Renal cortical epithelial cell (primary cell): ENCODE measurements at regions not wholly inside any gene's neighbourhood (a gene's known extent, or its start where the extent isn't known, plus 50 kb on each side); places are given as distances from the start of the nearest gene placed in this dataset.
A peak's percentile ranks its signal among the peaks of the same experiment; 100 is the strongest.

Experiments used
- DNase-seq: peaks from one replicate; pipeline ENCODE4 v3.0.0-alpha.2; 2011; ENCODE audit warnings: low read depth

DNA sequence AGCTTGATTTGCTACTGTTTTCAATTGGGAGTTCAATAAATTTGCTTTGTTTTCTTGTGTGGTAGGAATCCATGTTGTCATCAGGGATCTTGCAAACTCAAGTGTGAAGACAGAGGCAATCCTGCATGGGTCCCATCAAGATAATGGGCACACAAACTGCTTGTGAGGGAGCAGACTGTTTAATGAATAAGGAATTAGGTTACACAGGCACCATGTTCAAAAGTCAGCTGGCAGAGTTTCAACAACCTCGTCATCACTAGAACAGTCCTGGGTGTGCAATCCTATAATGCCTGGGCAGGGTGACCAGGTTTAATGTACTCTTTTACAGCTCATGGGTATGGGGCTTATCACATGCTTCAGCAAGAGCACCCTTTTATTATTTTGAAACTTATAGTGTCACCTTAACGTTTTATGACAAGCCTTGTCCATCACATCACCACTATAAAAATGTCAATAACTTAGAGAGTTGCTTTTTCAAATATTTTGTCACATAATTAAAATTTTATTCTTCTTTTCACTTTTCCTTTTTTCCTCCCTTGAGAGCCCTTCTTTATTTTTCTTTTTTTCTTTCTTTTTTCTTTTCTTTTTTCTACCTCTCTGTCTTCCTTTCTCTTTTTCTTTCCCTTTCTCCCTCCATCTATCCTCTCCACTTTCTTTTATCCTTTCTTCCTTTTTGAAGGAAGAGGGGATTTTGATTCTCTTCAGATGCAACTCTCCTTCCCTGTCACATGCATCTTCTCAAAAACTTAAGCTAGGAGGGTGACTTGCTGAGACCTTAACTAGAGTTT, 252.2 kb upstream of the ATP2B1 start:
- DNase-seq: peak; percentile 40

DNA sequence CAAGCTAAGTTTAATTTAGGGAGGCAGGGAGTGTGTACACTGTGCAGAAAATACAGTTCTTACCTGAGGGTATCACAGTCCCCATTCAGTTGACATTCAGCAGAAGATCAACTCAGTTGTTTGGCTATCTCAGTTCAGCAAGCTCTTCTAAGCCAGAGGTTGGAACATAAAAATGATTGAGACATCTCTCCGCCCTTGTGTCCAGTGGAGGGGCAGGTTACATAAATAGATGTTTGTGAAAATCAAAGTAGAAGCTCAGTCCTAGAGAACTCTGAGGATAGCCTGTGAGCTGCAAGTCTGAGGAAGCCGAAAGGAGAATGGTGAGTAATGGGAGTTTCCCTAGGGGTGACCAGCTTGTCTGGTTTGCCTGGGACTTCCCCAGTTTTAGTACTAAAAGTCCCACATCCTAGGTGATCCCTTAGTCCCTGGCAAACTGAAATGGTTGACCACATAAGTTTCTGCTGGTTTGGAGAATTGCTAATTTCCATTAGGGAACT, 251.4 kb upstream of the ATP2B1 start:
- peak; percentile 86 for DNase-seq

DNA sequence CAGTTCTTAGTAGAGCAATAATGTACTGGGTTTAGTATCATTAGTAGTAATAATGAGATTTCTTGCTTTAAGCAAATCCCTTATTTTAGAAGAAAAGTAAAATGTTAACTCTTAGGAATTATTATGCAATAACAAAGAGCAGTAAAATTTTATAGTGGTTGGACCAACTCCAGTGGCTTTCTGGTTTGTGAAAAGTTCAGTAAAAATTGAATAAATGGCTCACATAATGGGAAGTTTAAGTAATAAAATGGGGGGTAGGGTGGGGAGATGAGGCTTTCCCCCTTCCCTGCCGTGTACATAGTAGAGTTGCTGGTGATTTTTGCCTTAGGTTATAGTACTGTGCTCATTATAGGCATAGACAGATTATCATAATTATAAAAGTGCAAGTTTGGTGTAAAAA, 250.5 kb upstream of the ATP2B1 start:
- peak; percentile 40 for DNase-seq

DNA sequence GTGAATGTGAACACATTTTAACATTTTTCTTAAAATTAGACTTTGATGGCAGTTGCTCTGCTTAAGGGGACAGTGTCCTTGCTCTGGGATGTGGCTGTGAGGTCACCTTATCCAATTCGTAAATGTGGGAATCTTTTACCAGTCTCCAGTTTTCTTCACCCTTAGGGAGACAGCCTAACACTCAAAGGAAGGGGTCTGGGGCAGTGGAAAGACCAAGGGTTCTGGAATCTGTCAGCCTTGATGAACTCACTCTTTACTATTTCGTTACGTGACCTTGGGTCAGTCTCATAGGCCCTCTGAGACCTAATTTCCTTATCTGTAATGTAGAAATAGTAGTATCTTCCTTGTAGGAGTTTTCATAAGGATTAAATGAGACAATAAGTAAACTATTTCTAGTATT, 245.6 kb upstream of the ATP2B1 start:
- DNase-seq: no peak

DNA sequence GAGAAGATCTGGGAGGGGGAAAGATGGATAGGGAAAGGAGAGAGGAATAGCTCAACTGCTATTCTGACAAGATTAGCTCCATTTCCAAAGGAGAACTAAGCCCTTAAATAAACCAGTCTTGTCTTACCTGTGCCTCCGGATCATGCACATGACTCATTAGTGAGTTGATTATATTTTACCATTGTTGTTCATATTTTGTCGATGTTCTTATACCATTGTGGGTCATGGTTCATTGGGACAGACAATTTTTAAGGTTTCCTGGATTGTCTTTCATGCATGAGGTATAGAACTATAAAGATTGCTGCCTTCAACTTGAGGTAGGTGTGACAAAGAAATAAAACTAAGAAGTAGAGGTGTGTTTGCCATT, 243.0 kb upstream of the ATP2B1 start:
- no peak for DNase-seq

DNA sequence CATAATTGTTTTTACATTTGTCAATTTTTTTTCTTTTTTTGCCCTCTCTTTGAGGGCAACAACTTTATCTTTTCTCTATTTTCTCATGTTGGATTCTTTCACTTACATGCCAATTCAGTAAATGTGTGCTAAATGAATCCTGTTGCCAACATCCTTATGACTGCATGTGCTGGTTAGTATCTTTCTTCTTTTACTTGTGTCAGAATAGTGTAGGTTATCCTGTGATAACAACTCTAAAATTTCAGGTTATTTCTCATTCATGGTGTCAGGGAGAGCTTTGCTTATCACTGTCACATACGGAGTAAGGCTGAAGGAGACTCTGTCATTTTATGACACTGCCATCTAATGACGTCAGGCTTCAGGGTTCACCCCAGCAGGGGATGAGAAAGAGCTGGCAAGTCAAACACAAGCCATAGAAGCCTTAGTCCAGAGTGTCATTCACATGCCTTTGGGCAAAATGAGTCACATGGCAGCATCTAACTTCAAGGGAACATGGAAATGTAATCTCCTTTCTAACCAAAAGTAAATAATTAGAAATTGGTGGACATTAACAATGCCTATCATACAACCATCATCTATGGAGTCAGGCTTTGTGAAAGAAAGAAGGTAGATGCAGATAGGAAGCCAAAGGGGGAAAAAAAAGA, 242.5 kb upstream of the ATP2B1 start:
- DNase-seq: peak; percentile 82

DNA sequence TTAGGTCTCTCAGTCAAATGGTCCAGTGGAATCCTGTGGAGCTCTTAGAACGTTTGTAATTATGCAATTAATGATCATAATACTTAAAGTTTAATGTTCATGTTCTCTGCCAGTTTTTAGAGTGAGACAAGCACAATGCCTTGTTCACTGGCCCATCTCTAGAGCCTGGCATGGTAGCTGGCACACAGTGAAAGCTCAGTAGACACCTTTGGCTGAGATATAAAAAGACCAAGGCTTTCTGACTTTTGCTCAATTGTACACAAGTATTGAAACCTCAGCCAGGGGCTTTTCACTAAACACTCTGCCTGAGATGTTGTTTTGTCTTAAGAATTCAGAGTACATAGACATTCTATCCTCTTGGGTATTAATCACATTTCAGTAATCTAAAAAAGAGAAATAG, 241.8 kb upstream of the ATP2B1 start:
- DNase-seq: no peak

DNA sequence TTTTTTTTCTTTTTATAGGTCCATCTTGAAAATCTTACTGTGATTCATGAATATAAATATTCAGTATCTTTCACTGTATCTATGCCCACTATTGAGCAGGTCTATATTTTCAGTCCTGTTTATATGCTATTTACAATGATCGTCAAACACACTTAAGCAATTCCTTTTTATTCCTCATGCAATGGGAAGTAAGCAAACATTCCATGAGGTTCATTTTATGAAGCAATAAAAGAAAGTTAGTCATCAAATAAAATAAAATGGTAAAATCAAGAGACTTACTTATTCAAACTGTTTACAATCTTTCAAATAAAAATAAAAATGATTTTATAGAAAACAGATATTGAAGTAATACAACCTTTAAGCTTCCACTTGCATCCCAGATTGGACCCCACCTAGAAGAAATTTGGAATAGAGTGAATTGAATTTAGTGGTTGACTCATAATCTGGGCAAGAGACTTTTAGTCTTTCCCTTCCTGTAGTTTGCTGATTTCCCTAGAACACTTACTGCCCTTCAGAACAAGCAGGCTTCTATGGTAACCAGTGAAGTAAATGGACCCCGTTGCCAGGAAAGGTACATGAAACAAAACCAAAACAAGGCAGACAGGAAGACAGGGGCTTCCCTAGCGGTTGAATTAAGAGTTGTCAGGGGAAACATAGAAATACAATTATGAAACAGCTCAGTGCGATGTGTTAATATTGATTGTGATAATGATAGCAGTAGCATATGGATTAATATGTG, 241.0 kb upstream of the ATP2B1 start:
- peak; percentile 90 for DNase-seq

DNA sequence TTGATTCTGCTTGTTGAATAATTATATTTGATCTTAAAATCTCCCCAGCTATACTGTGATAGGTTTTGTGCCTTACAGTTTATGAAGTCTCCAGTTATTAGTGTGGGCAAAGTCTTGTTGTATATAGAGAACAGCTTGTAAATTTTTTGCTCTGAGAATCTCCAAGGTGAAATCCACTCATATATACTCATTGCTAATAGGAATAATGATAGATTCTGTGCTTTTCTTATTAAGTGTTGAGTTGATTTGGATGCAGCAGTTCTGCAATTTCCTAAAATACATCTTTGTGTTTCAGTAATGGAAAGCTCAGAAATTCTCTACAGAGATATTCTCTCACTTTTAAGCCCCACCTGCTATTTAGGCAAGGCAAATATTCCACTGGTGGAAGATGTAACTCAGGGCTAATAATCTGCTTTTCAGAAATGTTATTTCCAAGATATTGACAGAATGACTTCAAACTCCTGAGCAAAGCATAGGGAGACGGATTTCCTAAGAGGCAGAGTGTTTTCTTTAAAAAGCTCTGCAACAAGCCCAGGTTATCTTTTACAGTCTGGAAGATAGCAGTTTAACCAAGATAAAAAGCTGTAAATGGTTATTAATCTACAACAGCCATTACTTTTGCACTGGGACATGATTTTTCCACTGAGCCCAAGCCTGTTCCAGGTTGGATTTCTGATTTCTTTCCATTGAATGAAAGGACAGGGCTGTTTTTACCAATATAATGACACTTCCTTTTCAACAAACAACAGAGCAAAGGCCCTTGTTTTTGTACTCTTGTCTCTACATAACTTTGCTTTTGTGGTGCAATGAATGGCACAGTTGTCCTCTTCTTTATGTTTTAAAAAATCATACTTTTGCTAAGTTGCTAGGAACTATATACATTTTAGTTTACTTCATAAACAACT, 239.9 kb upstream of the ATP2B1 start:
- no peak for DNase-seq

DNA sequence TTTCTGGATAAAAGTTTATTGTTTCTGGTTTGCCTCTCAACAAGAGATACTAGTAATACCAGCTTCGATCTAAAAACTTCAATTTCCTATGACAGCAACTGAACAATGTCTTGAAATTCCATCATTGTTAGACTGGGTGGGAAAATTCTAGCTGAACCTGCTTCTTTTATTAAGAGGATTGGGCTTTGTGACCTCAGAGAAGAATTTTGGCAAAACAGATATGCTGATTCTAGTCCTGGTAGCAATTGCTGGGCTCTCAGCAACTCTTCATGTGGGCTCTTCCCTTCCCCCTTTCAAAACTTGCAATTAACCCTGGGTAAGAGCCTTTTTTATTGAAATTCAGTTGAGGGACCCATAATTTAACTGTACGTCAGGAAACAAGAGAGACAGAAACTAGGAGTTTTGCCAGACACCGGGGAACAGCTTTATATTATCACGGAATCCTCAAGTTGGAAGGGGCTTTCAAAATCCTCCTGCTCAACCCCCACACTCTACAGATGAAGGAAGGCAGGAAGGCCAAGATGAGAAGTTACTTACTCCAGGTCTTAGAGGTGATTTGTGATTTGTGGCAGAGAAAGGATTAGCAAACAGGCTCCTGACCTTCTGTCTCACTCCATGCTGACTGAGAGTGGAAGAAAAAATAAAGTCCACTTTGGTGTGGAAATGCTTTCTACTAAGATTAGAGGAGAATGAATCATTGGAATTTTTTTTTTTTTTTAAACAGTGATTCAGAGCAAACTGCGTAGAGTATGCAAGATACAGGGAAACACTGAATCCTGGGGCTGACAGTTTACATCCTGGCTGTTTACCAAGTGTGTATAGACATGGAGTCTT, 239.0 kb upstream of the ATP2B1 start:
- peak; percentile 96 for DNase-seq

DNA sequence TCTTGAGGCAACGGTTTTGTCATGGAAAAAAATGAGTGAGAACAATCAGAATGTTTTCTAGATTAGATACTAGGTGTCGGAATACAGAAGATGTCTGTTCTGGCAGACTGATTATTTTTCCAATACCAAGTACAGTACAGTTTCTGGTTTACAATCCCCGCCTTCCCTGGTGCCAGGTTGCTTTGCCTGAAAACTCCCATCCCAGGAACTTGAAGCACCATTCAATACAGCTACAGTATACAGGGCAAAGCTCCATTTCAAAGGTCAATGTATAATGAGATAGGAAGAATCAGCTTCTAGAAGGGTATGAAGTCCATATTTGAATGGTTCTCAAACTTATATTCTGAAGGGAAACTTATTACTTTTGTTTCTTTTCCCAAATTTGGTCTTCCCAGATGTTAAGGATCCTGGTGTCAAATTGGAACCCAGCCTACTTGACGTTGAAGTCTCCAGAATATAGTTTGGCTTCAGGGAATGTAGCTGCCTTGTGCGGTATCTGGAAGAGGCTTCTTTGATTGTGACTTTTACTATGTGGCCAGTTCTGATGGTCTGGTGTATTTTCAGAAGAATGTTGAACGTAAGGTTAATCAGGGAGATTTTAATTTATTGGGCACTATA, 238.0 kb upstream of the ATP2B1 start:
- DNase-seq: no peak

DNA sequence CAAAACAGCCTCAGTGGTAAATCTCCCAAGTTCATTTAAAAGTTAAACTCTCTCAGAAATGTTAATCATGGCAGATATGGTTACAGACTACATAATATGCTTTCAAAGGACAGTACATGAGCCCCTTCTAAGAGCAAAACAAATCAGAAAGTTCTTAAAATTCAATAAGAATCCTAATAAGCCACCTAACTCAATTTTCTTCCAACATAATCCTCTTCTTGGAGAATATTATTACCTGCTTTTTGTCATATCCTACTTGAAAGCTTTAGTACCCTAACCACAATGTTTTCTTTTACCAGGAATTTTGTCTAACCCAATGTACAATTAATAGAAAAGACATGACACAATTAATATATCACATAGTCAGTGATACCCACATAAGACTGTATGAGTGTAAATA, 236.5 kb upstream of the ATP2B1 start:
- no peak for DNase-seq

DNA sequence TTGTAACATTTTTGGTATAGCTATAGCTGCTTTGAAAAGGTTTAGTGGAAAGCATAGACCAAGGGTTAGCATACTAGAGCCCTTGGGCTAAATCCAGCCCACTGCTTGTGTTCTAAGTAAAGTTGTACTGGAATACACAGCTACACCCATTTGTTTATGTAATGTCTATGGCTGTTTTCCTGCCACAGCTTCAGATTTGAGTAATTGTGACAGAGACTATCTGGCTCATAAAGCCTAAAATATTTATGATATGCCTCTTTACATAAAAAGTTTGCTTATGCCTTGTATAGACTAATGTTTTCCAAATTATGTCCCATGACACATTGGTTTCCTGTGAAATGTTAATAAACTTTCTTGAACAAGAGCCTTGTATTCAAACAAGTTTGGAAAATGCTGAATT, 234.8 kb upstream of the ATP2B1 start:
- DNase-seq: no peak

DNA sequence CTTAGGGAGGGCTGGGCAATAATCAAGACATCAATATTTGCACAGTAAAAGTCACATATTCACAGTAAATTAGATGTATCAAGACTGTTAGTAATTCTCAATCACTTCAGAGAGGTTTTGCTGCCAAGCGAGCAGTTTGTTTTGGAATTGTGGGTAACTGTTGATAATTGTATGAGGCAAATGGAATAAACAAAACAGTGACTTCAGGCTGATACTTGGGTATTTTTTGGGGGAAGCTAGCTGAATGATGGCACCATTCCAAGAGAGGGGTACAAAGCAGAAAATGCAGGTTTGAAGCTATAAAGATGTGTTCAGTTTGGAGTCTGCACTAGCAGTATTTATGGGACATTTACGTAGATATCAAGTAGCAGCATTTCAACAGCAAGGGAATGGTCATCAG, 232.8 kb upstream of the ATP2B1 start:
- no peak for DNase-seq

DNA sequence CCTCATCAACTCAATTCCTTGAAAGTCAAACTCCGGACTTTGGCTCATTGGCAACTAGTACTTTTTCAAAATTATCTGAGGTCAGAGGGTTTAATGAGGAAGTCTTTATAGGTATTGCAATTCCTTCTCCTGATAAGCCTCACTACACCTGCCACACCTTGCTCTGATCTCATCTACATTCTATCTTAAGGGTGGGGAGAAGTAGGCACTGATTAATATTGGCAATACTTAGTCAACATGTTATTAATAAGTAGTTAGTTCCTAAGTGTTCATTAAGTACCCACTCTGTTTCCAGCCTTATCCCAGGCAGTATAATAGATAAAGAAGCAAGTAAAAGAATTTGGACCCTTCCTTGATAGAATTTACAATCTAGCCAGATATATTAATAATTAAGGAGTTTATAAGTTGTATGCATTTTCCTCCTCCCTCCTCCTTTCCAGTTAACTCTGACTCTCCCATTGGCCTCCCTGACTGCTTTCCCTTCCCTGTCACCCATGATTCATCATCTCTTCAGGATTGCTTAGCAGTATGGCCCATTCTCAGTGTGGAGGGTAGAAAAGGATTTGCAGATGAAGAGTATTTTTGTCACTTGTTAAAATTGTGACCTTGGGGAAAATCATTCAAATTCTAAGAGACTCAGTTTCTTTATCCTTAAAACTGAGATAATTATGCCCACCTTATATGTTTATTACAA, 231.0 kb upstream of the ATP2B1 start:
- no peak for DNase-seq

DNA sequence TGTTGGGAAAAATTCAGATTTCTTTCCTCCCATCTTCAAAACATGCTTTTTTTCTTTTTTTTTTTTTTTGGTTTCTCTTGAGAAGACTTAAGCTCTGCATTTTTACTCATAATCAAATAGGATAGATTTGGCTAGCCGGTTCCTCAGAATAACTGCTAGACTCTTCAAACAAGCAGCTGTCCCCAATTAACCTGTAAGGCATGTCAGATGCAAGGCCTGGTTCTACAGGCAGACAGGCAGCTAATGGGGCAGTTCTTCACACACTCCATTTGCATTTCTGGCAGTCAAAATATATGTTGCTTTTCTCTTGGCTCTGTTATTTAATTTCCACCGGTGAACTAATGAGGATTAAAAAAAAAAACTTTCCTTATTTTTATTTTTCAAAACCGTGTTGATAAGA, 228.0 kb upstream of the ATP2B1 start:
- no peak for DNase-seq

DNA sequence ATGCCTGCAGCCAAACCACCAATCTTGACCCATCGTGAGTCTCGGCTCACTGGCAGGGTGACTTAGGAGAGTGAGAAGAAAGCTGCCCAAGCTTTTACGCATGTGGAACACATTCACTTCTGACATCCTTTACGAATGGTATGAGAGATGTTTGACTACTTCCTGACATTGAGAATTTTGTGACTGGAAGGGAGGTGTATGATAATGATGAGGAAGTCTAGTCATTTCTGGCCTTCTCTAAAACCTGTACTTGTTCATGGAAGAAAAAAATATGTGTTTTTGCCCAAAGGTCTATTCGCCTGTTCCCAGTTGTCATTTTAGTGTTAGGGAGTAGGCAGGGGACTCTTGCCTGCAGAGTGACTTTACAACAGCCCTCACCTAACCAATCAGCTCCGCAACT, 227.2 kb upstream of the ATP2B1 start:
- no peak for DNase-seq

DNA sequence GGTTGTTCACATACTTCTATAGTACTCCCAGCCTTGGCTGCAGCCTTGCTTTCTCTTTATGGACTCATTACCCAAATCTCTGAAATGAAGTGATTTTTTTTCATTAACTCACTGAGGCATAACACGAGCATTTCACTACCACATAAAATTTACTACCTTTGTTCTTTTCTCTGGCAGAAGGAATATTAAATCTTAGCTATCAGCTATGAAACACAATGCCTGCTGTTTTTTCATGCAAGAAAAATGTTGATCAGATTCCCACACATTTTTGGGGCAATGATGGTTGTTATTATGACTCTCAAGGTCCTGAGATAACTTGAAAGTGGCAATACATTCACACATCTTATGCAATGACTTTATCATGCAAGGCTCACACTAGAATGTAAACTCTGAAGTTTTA, 225.3 kb upstream of the ATP2B1 start:
- peak; percentile 18 for DNase-seq

DNA sequence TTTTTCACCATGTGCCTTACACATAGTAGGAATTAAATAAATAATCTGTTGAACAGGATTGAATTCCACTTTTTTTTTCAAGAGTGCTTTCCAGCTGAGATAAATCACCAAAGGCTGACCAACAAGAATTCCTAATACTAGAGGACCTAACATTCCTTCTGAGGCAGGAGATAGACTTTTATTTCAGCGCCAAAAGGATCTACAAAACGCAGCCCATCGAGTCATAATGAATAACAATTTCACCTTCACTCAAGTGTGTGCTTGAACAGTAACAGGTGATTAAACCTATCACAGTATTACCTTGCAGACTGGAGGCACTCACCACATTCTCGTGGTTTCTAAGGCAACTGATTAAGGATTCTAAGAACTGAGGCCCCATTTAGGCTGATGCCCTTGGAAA, 224.3 kb upstream of the ATP2B1 start:
- peak; percentile 9 for DNase-seq

DNA sequence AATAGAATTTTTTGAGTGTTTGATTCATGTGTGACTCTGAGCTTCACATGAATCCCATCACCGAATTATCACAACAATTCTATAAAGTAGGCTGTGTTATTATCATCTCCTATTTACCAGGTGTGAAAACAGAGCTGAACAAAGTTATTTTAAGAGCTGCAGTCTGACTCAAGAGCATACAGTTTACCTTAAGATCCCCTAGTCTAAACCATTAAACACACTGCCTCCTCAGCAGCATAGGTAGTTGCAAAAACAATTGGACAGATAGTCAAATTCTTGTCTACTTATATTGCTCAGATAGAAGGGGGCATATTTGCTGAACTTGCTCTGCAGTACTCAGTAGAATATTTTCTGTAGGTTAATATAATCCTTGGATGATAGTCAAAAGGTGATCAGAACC, 219.8 kb upstream of the ATP2B1 start:
- DNase-seq: no peak
